MM.1S (cell line): ENCODE measurements at regions not wholly inside any gene's neighbourhood (a gene's known extent, or its start where the extent isn't known, plus 50 kb on each side); places are given as distances from the start of the nearest gene placed in this dataset.

Source experiments
- DNase-seq: peaks from one replicate; pipeline ENCODE4 v3.0.0-alpha.2; 2015
- H2AFZ ChIP-seq: fragments of 300-600 bp; sonication (generic); 2 replicates; pipeline ENCODE4 v1.6.0; 2016; ENCODE audit warnings: antibody characterized with exemption, low read length
- H3F3A ChIP-seq: fragments of 300-600 bp; sonication (generic); 2 replicates; pipeline ENCODE4 v1.6.1; 2016; ENCODE audit warnings: mild to moderate bottlenecking, antibody characterized with exemption, low read length, moderate library complexity, mixed read lengths; ENCODE audit not compliant: insufficient read depth
- H3K27ac ChIP-seq: fragments of 300-600 bp; sonication (generic); 2 replicates; pipeline ENCODE4 v1.5.1; 2016; ENCODE audit warnings: mild to moderate bottlenecking, low read length
- H3K27me3 ChIP-seq: fragments of 300-600 bp; sonication (generic); replicated peaks from 2 replicates; pipeline ENCODE4 v1.6.0; 2016; ENCODE audit warnings: low read length; ENCODE audit not compliant: insufficient read depth
- H3K36me3 ChIP-seq: fragments of 300-600 bp; sonication (generic); replicated peaks from 2 replicates; pipeline ENCODE4 v1.6.1; 2016; ENCODE audit warnings: mild to moderate bottlenecking, low read length, mixed read lengths; ENCODE audit not compliant: insufficient read depth
- H3K4me1 ChIP-seq: fragments of 300-600 bp; sonication (generic); 2 replicates; pipeline ENCODE4 v1.6.1; 2016; ENCODE audit warnings: low read length, mixed read lengths
- H3K4me2 ChIP-seq: fragments of 300-600 bp; sonication (generic); 2 replicates; pipeline ENCODE4 v1.6.0; 2016; ENCODE audit warnings: low read depth, low read length
- H3K4me3 ChIP-seq: fragments of 300-600 bp; sonication (generic); 2 replicates; pipeline ENCODE4 v1.5.1; 2016; ENCODE audit warnings: low read length, mixed read lengths
- H3K79me2 ChIP-seq: fragments of 300-600 bp; sonication (generic); 2 replicates; pipeline ENCODE4 v1.6.1; 2016; ENCODE audit warnings: mixed run types, low read length, mixed read lengths
- H3K9ac ChIP-seq: fragments of 300-600 bp; sonication (generic); 2 replicates; pipeline ENCODE4 v1.6.1; 2016; ENCODE audit warnings: low read length, mixed read lengths
- H3K9me2 ChIP-seq: fragments of 300-600 bp; sonication (generic); replicated peaks from 2 replicates; pipeline ENCODE4 v1.6.1; 2016; ENCODE audit warnings: mild to moderate bottlenecking, low read length, mixed read lengths; ENCODE audit not compliant: insufficient read depth
- H3K9me3 ChIP-seq: fragments of 300-600 bp; sonication (generic); replicated peaks from 2 replicates; pipeline ENCODE4 v1.6.1; 2016; ENCODE audit warnings: mild to moderate bottlenecking, low read length, mixed read lengths; ENCODE audit not compliant: insufficient read depth
- H4K20me1 ChIP-seq: fragments of 300-600 bp; sonication (generic); 2 replicates; pipeline ENCODE4 v1.6.1; 2016; ENCODE audit warnings: mild to moderate bottlenecking, low read length, moderate library complexity, mixed read lengths; ENCODE audit not compliant: insufficient read depth
- CTCF ChIP-seq: fragments of 300-600 bp; sonication (generic); IDR thresholded peaks from 2 replicates; pipeline ENCODE4 v1.5.1; 2016; ENCODE audit warnings: antibody characterized with exemption, low read length, mixed read lengths
- EZH2 ChIP-seq: fragments of 300-600 bp; sonication (generic); optimal IDR thresholded peaks from 2 replicates; pipeline ENCODE3; 2017; ENCODE audit warnings: low read depth, mild to moderate bottlenecking, antibody characterized with exemption, low read length, mixed read lengths
- EZH2phosphoT487 ChIP-seq: fragments of 300-600 bp; sonication (generic); IDR thresholded peaks from 2 replicates; pipeline ENCODE4 v1.6.1; 2018; ENCODE audit warnings: antibody characterized with exemption, low read length

GRCh38 chr3:182241766-182242488, 530.2 kb downstream of the SOX2 start:
- Histone ChIP-seq H3K9me3 (no peaks in the 10 kb centered on the region), H3K4me2 (no peak overlapping the region), H3K36me3 (no peaks in the 10 kb centered on the region), H3K4me1 (no peaks in the 10 kb centered on the region), H4K20me1 (no peaks in the 10 kb centered on the region), H3K27me3 (no peaks in the 10 kb centered on the region), H3F3A (no peaks in the 10 kb centered on the region), H3K9me2 (no peaks in the 10 kb centered on the region), H3K4me3 (no peak overlapping the region), H3K9ac (no peak overlapping the region), H2AFZ (no peak overlapping the region), H3K27ac (no peak overlapping the region), H3K79me2 (no peaks in the 10 kb centered on the region)
- TF ChIP-seq EZH2 = no peak
- no peak for TF ChIP-seq EZH2phosphoT487
- TF ChIP-seq CTCF = no peak
- no peak for DNase-seq

GRCh38 chr3:182242489-182242942, 530.8 kb downstream of the SOX2 start:
- H4K20me1 ChIP-seq = no peaks in the 10 kb centered on the region
- no peaks in the 10 kb centered on the region for H3K4me1 ChIP-seq
- no peak overlapping the region for H2AFZ ChIP-seq
- no peaks in the 10 kb centered on the region for H3K9me3 ChIP-seq
- H3K79me2 ChIP-seq = no peaks in the 10 kb centered on the region
- no peak for TF ChIP-seq EZH2
- TF ChIP-seq EZH2phosphoT487 = no peak
- TF ChIP-seq CTCF = no peak
- H3F3A ChIP-seq = no peaks in the 10 kb centered on the region
- H3K4me2 ChIP-seq = no peak overlapping the region
- H3K4me3 ChIP-seq = no peak overlapping the region
- no peak overlapping the region for H3K9ac ChIP-seq
- DNase-seq = no peak
- no peaks in the 10 kb centered on the region for H3K36me3 ChIP-seq
- no peak overlapping the region for H3K27ac ChIP-seq
- H3K9me2 ChIP-seq = no peaks in the 10 kb centered on the region
- no peaks in the 10 kb centered on the region for H3K27me3 ChIP-seq

- no peaks in the 10 kb centered on the region for H3K4me1 ChIP-seq
- no peak overlapping the region for H3K27ac ChIP-seq
- no peaks in the 10 kb centered on the region for H3F3A ChIP-seq
- TF ChIP-seq CTCF (no peak), EZH2phosphoT487 (no peak), EZH2 (no peak)
- H2AFZ ChIP-seq = no peak overlapping the region
- no peak overlapping the region for H3K9ac ChIP-seq
- H3K79me2 ChIP-seq = no peaks in the 10 kb centered on the region
- H3K9me3 ChIP-seq = no peaks in the 10 kb centered on the region
- no peak overlapping the region for H3K4me3 ChIP-seq
- no peaks in the 10 kb centered on the region for H3K27me3 ChIP-seq
- no peaks in the 10 kb centered on the region for H3K9me2 ChIP-seq
- H3K4me2 ChIP-seq = no peak overlapping the region
- DNase-seq = no peak
- H4K20me1 ChIP-seq = no peaks in the 10 kb centered on the region
- H3K36me3 ChIP-seq = no peaks in the 10 kb centered on the region
Observed at GRCh38 chr3:182243625-182244024, 531.9 kb downstream of the SOX2 start.
